ENCODE measurements at regions not wholly inside any gene's neighbourhood (a gene's known extent, or its start where the extent isn't known, plus 50 kb on each side); places are given as distances from the start of the nearest gene placed in this dataset.

GRCh38 chr2:226213717-226214116 lies 585.9 kb downstream of the IRS1 start (continued):
- TF ChIP-seq ZBED4 (CRISPR knock-in tag; IDR thresholded peaks at IDR 0.05; ENCODE audit: borderline replicate concordance) (no peak), KDM5A (IDR thresholded peaks at IDR 0.05; ENCODE audit: borderline replicate concordance, low read length) (no peak), RXRB (CRISPR knock-in tag; IDR thresholded peaks at IDR 0.05; ENCODE audit: borderline replicate concordance) (no peak), ARID4A (CRISPR knock-in tag; IDR thresholded peaks at IDR 0.05; ENCODE audit: borderline replicate concordance) (no peak), TIGD3 (CRISPR knock-in tag; IDR thresholded peaks at IDR 0.05; ENCODE audit: borderline replicate concordance) (no peak), XBP1 (CRISPR knock-in tag; IDR thresholded peaks at IDR 0.05) (no peak), ZNF550 (CRISPR knock-in tag; IDR thresholded peaks at IDR 0.05; ENCODE audit: borderline replicate concordance) (no peak), ZNF607 (CRISPR knock-in tag; IDR thresholded peaks at IDR 0.05; ENCODE audit: borderline replicate concordance) (no peak), ARNT2 (CRISPR knock-in tag; IDR thresholded peaks at IDR 0.05; ENCODE audit: low read depth) (no peak)
